HEK293T (cell line): ENCODE measurements at regions not wholly inside any gene's neighbourhood (a gene's known extent, or its start where the extent isn't known, plus 50 kb on each side); places are given as distances from the start of the nearest gene placed in this dataset.

Source experiments
- BHLHE40 ChIP-seq: fragments of 450-650 bp; IDR thresholded peaks from 2 replicates; pipeline ENCODE4 v1.6.1; 2016; ENCODE audit warnings: mild to moderate bottlenecking, moderate library complexity, borderline replicate concordance
- CTBP1 ChIP-seq: fragments of 450-650 bp; IDR thresholded peaks from 2 replicates; pipeline ENCODE4 v1.6.1; 2016; ENCODE audit warnings: borderline replicate concordance
- ELF4 ChIP-seq: fragments of 450-650 bp; IDR thresholded peaks from 2 replicates; pipeline ENCODE4 v1.6.1; 2017; ENCODE audit warnings: antibody characterized with exemption
- FOXA1 ChIP-seq: fragments of 450-650 bp; IDR thresholded peaks from 2 replicates; pipeline ENCODE4 v1.6.1; 2016; ENCODE audit warnings: mild to moderate bottlenecking
- FOXK2 ChIP-seq: fragments of 450-650 bp; IDR thresholded peaks from 2 replicates; pipeline ENCODE4 v1.6.1; 2016; ENCODE audit warnings: mild to moderate bottlenecking
- FOXM1 ChIP-seq: fragments of 450-650 bp; IDR thresholded peaks from 2 replicates; pipeline ENCODE4 v1.6.1; 2017; ENCODE audit warnings: mild to moderate bottlenecking, borderline replicate concordance
- L3MBTL2 ChIP-seq: fragments of 450-650 bp; conservative IDR thresholded peaks from 2 replicates; pipeline ENCODE4 v1.6.1; 2016; ENCODE audit warnings: mild to moderate bottlenecking
- NFRKB ChIP-seq: fragments of 450-650 bp; IDR thresholded peaks from 2 replicates; pipeline ENCODE4 v1.6.1; 2016; ENCODE audit warnings: mild to moderate bottlenecking, moderate library complexity
- SP1 ChIP-seq: fragments of 450-650 bp; IDR thresholded peaks from 2 replicates; pipeline ENCODE4 v1.6.1; 2017
- SUZ12 ChIP-seq: fragments of 450-650 bp; IDR thresholded peaks from 2 replicates; pipeline ENCODE4 v1.6.1; 2016; ENCODE audit warnings: mild to moderate bottlenecking
- TARDBP ChIP-seq: fragments of 450-650 bp; IDR thresholded peaks from 2 replicates; pipeline ENCODE4 v1.6.1; 2016
- ZNF384 ChIP-seq: fragments of 450-650 bp; IDR thresholded peaks from 2 replicates; pipeline ENCODE4 v1.6.1; 2016

- TF ChIP-seq ELF4 (no peak), FOXK2 (no peak), NFRKB (no peak), FOXA1 (no peak), ZNF384 (no peak), CTBP1 (no peak), FOXM1 (no peak), SUZ12 (no peak), SP1 (no peak), L3MBTL2 (no peak), TARDBP (no peak), BHLHE40 (no peak)
These were observed 540.0 kb upstream of the GOT2 start for GRCh38 chr16:59274141-59274540.
